NCI-H748 (cell line): ENCODE measurements at regions not wholly inside any gene's neighbourhood (a gene's known extent, or its start where the extent isn't known, plus 50 kb on each side); places are given as distances from the start of the nearest gene placed in this dataset.
"Not testable (repeated sequence)": the region's sequence is repeated elsewhere in the genome, so short reads cannot be mapped to it uniquely, and the experiment has no call there.

Experiments used
- DNase-seq: peaks from one replicate; lab custom pipeline; 2025; ENCODE audit not compliant: unreplicated experiment; lab: John Stamatoyannopoulos, UW

DNA sequence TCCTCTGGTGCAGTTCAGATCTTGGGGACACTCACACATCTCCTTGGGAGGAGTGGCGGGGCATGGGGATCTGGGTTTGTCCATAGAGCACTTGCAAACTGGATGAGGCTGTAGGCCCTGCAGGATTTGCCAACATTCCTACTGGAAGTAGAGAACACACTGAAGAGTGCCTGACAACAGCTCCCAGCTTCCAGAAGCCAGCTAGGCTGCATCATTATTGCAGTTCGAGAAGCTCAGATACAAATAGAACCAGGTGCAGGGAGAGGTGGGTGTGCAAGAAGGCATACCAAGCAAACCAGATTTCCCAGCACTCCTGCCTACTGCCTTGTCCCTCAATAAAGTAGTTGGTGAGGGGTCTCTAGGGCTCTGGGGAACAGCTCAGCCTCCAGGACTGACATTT lies 52.5 kb downstream of the RHOB start:
- DNase-seq, result no peak

DNA sequence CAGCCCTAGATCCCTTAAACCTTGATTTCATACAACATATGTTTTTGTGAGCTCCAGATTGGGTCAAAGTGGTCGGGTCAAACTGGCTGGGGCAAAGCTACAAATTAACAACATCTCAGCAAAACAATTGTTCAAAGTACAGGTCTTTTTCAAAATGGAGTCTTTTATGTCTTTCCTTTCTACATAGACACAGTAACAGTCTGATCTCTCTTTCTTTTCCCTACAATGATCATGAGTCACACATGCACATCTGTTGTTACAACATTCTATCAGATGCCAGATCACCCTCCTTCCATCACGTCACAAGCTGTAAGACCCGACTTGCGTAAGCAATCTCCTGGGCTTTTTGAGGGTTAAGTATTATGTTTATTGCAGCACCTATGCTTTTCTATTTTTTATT lies 55.1 kb downstream of the RHOB start:
- no peak for DNase-seq

DNA sequence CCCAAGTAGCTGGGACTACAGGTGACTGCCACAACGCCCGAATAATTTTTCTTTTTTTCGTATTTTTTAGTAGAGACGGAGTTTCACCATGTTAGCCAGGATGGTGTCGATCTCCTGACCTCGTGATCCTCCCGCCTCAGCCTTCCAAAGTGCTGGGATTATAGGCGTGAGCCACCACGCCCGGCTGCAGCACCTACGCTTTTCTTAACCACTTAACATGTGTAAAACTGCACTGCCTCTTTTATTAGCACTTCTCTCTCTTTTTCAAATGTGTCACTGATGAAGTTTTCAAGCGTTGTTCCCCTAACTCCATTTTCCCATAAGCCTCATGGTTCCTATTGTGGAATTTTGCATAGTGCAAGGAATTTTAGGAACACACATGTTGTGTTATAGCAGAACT lies 55.6 kb downstream of the RHOB start:
- DNase-seq, result not testable (repeated sequence)

DNA sequence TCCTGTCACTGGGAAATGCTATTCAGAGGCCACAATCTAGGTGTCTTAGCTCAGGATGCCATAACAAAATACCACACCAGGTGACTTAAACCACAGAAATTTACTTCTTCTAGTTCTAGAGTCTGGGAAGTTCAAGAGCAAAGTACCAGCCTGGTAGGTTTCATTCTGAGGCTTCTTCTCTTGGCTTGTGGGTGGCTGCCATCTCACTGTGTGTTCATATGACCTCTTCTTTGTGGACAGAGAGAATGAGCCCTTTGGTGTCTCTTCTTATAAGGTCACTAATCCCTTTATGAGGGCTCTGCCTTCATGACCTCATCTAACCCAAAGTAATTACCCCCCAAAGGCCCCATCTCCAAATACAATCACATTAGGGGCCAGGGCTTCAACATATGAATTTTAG lies 57.3 kb downstream of the RHOB start:
- DNase-seq, result no peak

DNA sequence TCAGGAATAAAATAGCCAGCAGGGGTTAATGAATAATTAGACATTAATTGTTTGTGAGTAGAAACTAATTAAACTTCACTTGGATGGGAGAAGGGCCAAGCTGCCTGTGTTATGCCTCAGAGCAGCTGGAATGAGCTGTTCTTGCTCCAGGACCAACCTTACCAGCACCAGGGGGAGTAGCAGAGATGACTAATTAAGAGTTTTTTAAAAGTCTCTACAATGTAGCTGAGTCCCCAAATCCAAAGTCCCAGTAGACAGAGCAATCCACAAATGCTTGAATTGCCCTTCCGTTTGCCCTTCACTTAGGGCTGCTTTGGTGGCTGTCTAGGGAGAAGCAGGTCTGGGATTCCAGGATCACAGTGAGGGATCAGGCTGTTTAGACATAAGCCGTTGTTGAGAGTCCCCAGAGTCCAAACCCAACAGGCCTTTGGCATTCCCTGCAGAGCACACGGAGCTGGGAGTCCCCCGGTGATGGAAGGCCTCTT lies 59.4 kb downstream of the RHOB start:
- DNase-seq, result no peak

DNA sequence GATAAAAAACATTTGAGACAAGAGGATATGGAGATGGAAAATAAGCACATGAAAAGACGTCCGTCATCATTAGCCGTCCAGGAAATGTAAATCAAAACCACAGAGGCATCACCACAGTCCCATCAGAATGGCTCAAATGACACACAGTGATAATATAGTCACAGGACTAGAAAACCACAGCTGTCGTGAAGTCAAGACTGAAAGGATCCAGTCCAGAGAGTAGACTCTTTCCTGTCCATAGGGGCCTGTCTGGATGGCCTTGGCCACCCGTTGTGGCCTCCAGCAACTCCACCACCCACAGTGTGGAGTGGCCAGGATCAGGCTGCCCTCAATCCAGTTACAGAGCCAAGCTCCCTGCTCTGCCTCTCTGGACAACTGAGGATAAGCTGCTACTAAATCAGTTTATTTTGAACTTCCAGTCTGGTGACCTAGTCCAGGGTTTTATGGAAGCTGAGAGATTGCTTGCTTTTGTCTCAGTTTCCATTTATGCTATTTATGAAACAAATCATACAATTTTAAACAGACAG lies 60.4 kb downstream of the RHOB start:
- DNase-seq, result no peak

DNA sequence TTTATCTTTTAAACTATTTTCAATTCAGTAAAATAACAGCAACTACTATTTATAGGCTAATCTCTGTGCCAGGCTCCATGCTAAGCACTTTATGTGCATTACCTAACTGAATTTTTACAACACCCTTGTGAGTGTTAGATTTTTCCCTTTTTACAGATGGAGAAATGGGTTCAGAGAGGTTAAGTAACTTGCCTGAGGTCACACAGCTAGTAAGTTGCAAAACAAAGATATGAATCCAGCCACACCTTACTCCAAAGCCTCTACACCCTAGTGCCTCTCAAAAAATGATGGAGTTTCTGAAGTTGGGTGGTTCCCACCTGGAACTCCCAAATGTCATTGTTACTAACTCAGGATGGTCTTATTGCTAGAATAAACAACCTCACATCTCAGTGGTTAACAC lies 60.8 kb downstream of the RHOB start:
- DNase-seq, result no peak

DNA sequence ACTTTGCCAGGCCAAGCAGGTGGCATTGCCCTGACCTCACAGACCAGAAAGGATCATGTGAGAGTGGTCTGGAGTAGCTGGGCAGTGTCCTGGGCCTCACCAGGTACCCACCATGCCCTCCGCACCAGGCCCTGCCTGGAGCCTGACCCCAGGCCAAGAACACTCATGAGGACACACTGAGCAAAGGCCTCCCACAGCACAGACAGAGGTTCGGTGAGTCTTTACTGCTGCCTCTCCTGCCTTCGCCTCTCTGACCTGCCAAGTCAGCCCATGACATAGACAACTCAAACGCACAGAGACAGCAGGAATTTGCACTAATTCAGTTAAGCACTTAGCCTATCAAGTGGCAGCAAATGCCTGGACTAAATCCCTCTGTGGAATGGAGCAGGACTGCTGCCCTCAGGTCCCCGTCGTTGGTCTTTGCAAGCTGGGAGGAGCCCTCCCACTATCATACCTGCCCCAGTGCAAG lies 62.5 kb downstream of the RHOB start:
- DNase-seq, result no peak

DNA sequence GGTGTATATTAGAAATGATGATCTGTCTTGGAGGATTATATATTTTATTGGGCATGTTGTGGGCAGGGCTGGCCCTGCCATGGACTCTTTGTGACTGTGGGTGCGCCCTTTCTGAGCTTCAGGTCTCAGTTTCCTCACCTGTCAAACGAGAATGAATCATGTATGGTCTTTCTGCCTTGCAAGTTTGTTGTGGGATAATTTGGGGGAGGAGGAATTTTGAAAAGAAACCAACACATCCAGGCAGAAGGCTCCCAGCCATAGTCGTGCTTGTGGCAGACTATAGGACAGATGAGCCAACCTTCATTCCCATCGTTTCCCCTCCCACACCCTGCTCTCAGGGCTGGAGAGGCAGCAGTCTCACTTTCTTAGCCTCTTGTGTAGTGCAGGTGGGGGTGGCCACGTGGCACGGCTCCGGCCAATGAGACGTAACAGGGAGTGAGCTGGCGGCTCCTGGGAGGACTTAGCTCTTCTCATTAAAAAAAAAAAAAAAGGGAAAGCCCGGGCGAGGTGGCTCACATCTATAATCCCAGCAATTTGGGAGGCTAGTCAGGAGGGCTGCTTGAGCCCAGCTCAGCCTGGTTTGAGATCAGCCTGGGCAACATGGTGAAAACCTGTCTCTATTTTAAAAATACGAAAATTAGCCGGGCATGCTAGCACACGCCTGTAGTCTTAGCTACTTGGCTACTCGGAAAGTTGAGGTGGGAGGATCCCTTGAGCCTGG lies 63.1 kb downstream of the RHOB start:
- DNase-seq, result peak; percentile 37

DNA sequence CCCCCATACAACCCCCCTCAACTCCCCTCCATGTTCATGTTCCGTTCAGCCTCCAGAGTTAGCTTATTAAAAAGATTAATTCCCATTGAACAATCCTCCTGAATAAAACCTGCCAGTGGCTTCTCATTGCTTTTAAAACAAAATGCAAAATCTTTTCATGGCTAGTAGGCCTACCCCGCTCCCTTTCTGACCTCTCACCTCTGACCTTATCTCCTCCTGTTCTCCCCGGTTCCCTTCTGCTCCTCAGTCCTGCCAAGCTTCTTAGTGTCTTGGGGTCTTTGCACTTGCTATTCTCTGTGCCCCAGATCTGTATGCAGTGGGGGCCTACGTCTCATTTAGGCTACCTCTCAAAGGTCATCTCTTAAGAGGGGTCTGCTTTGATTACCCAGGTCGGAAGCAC lies 64.3 kb downstream of the RHOB start:
- DNase-seq, result no peak

DNA sequence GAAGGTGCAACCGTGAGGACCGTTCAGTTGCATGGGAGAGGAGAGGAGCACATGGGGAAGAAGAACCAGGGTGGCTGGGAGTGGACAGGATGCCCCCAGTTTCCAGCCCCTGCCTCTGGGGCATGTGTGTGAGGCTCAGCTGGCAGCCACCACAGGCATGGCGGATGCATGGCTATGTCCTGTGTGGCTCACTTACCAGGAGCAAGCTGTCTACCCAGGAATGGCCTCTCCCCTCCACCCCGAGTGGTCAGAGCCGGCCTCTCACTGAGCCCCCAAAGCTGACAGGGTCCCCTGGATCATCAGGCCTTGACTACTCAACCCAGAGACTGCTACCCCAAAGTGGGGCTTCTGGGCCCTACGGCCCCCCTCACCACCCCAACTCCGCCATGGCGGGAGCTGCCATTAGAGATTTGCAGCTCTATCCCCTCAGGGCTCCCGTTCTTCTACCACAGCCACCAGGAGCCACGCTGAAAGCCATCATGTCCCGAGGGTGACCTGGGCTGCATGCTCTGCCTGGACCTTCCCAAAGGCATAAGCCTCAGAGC lies 65.3 kb downstream of the RHOB start:
- DNase-seq, result no peak

DNA sequence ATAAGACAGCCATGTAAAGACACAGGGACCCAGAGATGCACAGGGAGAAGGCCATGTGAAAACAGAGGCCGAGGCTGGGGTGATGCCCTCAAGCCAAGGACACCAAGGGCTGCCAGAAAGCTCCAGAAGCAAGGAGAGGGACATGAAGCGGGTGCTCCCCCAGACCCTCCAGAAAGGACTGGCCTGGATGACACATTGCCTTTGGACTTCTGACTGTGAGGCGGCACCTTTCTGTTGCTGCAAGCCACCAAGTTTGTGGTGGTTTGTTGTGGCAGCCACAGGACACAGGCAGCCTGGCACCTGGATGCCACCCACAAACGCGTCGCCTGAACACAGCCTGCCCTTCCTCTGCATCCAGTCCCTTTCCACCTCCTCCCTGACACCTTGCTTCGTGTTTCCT lies 67.1 kb downstream of the RHOB start:
- no peak for DNase-seq

DNA sequence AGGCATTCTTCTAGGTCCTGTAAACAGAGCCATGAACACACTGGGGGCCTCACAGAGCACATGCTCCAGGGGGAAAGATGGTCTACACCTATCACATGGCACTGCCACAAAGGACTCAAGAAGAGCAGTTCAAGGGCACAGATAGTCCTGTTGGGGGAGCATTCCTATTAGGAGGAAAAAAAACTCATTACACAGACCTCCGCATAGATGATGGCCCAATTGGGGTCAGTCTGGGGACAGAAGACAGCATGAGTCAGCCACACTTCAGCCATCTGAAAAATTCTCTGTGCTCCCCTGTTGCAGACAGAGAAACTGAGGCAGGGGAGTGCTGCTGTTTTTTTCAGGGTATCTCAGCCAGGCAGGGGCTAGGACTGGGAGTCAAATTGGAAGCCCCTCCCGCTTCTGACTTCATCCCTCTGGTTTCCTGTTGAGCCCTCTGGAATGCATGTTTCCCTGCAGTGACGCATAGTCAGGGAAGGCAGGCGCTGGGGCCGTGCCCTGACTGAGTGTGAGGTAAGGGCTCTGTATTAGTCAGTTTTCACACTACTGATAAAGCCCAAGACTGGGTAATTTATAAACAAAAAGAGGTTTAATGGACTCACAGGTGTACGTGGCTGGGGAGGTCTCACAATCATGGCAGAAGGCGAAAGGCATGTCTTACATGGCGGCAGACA lies 67.9 kb downstream of the RHOB start:
- DNase-seq, result no peak

DNA sequence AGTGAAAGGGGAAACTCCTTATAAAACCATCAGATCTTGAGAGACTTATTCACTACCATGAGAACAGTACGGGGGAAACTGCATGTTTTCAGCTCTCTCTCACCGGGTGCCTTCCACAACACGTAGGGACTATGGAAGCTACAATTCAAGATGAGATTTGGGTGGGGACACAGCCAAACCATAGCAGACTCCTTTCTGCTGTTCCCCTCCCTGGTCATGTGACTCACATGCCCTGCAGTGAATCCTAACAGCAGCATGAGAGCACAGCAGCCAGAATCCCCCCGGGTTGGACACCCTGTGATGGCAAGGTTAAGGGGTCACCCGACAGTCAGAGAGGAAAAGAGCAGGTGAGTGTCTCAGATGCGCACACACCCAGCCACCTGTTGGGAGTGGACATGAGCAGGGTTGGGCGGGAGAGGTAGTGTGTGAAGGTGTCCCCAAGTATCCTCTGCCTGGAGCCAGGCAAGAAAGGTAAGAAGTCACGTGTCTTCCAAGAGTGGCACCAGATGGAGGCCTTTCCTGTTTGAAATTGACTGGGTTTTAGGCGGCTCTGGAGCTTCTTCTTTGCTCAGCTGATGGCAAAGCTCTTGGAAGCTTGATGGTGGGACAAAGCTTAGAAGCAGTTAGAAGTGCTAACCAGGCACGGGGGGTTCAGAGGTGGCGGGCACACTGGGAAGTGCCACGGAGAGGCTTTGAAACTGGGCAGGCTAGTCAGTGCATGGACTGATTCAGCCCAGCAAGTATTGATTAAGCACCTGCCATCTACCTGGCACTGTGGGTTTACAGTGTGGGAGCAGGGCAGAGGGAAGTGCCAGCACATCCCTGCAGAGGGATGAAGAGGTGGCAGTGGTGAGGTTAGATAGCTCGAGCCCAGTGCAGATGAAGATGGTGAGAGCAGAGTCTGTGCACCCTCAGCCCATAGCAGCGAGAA lies 68.7 kb downstream of the RHOB start:
- DNase-seq, result no peak

DNA sequence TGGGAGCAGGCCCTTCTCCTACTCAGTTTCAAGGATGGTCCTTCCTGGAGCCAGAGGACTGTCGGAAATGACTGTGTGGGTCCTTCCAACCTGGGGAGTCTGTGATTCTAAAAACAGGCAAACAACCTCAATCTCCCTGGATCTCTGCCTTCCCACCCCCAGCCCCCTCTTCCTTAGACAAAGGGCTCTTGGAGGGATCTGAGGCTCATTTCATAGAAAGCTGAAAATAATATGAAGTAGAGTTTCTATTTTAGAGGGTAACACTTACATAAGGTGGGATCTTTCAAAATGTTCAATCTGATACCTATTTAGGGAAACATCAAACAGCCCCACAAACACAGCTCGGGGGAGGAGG lies 69.4 kb downstream of the RHOB start:
- DNase-seq, result no peak

DNA sequence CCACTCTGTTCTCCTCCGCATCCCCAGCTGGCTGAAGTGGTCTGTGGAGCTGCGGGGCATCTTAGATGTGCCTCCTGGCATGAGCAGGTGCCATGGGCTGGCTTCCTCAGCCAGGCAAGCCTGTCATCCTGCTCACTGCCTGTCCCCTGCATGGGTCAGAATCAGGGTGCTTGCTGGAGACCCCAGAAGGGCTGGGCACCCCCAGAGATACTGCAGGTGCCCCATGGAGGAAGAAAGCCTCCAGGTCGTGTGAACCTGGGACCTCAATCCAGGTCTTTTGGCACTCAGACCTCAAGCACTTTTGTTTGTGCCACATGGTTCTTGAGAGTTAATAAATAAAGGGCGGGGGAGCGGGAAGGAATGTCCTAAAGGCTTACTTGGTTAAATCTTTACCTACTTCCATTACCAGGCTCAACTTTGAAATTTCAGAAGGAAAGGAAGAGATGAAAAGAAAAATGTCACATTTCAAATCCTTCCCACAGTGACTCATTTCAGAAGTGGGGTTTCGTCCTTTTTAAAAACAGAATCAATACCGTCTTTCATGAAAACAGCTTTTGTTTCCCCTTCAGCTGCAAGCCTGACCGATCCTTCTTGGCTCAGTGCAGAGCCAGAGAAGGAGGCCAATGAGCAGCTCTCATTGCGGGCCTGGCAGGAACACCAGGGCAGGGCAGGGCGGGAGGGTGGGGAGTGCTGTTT lies 69.9 kb downstream of the RHOB start:
- no peak for DNase-seq

DNA sequence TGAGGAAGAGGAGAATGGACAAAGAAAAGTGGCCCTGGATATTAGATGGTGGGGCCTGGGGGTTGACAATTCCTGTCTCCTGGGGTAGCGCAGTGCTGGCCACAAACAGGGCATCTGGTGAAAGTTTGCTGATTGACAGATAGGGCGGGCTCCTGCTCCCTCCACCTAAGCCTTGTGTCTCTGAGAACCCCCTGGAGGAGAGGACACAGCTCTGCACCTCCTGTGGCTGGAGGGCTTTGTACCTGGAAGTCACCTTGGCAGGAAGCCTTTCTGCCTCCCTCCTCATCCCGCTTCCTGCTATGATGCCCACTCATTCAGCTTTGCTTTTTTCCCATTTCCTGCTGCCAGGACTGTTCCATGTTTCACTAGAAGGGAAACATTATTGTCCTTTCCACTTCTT lies 72.4 kb downstream of the RHOB start:
- DNase-seq, result no peak

DNA sequence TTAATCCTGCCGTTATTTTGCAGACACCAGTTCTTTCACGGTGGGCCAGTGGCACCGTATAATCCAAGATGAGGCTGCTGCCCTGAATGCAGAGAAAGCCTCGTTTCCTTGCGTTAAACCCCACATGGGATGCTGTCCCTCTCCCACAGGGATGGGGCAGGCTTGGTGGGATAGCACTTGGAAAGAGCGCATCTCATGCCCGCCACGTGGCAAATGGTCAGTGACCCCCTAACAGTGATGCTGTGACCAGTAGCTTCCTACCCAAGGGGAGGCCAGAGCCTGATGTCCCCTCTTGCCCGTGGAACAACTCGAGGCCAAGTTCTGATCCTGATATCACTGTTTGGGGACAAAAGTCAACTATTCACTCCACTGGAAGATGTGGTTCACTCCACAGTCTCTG lies 73.3 kb downstream of the RHOB start:
- no peak for DNase-seq

DNA sequence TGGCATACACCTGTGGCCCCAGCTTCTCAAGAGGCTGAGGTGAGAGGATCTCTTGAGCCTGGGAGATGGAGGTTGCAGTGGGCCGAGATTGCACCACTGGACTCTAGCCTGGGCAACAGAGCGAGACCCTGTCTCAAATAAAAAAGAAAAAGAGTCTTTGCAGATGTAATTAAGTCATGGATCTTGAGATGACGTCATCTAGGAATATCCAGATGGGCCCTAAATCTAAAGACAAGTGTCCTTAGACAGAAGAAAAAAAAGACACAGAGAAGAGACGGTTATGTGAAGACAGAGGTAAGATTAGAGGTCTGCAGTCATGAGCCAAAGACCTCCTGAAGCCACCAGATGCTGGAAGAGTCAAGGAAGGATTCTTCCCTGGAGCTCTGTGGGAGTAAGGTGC lies 74.3 kb downstream of the RHOB start:
- DNase-seq, result no peak

DNA sequence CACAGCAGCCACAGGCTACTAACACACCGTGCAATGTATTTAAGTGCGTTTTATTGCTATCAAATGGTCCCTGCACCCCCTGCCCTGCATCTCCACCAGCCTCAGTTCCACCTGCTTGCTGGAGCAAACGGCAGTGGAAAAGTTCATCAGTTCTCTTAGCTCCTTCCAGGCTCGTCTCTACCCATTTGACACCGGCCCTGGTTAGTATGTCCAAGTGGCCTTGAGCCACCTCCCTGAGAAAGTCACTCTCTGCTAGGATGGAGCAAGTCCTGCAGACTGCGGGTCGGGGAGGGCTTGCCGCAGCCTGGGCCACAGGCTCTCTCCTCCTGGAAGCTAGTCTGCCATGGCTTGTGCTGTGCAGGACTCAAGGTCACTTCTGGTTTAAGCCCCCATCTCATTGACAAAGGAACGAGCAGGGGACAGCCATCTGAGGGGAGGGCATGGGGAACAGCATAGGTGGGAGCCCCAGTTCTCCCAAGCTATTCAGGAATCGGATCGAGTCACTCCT lies 74.9 kb downstream of the RHOB start:
- DNase-seq, result no peak
